ENCODE measurements at regions not wholly inside any gene's neighbourhood (a gene's known extent, or its start where the extent isn't known, plus 50 kb on each side); places are given as distances from the start of the nearest gene placed in this dataset.
"Not testable (repeated sequence)": the region's sequence is repeated elsewhere in the genome, so short reads cannot be mapped to it uniquely, and the experiment has no call there.

DNA sequence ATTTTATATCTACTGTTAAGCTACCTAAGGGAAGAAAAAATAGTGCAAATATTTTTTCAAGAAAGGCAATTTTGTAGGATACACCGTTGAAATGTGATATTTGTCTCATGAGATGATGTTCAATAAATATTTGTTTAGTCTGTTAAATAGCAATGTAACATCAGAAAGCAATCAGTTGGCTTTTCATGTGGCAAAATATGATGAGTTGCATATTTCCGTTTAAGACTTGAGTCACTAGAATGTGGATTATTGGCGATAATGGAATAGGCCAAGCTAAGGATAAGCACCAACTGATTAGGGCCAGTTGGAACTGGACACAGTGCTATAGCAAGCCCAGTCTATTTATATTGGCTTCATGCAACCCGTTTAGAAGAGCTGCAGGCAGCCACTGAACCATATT, 250.4 kb upstream of the SLC16A7 start:
- DNase-seq = no peak
- H3K4me1 Mint-ChIP-seq (ENCODE audit: low read depth) = no peaks in the 10 kb centered on the region
- no peaks in the 10 kb centered on the region for H3K27me3 Mint-ChIP-seq
- H3K36me3 Mint-ChIP-seq (ENCODE audit: low read depth) = no peaks in the 10 kb centered on the region
- no peak overlapping the region for H3K27ac Mint-ChIP-seq
- H3K4me3 Mint-ChIP-seq = no peak overlapping the region
- no peaks in the 10 kb centered on the region for H3K9me3 Mint-ChIP-seq

DNA sequence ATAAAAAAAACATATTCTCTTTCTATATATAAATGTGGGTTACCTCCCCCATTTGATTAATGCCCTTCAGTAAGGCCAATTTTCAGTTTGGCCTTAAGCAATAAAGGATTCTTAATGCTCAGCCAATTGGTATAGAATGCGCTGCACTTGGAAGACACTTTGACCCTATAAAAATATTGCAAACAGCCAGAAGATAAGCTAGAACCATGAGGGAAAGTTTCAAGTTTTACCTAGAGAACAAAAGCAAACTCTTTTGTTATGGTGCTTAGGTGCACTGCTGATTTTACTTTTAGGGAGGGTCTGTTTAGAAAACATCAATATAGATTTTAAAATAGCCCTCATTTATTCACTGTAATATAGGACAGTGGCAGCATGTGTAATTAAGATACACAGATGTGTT, 251.6 kb upstream of the SLC16A7 start:
- Mint-ChIP-seq H3K9me3 (peaks cover 6% of the 10 kb centered on the region), H3K36me3 (ENCODE audit: low read depth) (no peaks in the 10 kb centered on the region), H3K4me1 (ENCODE audit: low read depth) (no peaks in the 10 kb centered on the region), H3K4me3 (no peak overlapping the region), H3K27ac (no peak overlapping the region), H3K27me3 (no peaks in the 10 kb centered on the region)
- no peak for DNase-seq

DNA sequence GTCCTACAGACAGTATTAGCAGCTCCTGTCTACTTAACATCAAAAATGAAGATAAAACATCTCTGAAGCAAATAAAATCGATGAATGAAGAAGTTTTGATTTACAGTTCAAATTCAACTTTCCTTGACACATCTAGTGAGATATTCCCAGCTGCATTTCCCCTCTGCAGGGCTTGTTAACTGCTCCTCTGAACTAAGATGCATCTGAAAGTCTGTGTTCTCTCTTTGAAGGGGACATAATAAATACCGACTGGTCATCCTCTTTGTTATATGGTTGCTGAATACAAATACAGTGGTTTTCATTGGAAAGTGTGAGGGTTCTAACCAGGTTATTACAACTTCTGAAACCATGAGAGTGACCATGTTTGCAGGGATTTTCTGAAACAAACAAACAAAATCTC, 266.4 kb upstream of the SLC16A7 start:
- Mint-ChIP-seq H3K27ac (no peak overlapping the region), H3K9me3 (no peaks in the 10 kb centered on the region), H3K36me3 (ENCODE audit: low read depth) (no peaks in the 10 kb centered on the region), H3K4me1 (ENCODE audit: low read depth) (no peaks in the 10 kb centered on the region), H3K4me3 (no peak overlapping the region), H3K27me3 (peaks cover 17% of the 10 kb centered on the region)
- DNase-seq = no peak

DNA sequence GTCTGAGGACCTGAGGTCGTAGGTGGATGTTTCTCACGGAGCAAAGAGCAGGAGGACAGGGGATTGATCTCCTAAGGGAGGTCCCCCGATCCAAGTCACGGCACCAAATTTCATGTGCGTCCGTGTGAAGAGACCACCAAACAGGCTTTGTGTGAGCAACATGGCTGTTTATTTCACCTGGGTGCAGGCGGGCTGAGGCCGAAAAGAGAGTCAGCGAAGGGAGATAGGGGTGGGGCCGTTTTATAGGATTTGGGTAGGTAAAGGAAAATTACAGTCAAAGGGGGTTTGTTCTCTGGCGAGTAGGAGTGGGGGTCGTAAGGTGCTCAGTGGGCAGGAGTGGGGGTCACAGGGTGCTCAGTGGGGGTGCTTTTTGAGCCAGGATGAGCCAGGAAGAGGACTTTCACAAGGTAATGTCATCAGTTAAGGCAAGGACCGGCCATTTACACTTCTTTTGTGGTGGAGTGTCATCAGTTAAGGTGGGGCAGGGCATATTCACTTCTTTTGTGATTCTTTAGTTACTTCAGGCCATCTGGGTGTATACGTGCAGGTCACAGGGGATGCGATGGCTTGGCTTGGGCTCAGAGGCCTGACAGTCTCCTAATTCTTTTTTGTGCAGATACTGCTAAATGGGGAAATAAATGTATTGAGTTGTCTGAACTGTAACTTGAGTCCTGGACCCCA, 267.3 kb upstream of the SLC16A7 start:
- not testable (repeated sequence) for H3K4me3 Mint-ChIP-seq, H3K9me3 Mint-ChIP-seq
- H3K27me3 Mint-ChIP-seq = peaks cover 17% of the 10 kb centered on the region

DNA sequence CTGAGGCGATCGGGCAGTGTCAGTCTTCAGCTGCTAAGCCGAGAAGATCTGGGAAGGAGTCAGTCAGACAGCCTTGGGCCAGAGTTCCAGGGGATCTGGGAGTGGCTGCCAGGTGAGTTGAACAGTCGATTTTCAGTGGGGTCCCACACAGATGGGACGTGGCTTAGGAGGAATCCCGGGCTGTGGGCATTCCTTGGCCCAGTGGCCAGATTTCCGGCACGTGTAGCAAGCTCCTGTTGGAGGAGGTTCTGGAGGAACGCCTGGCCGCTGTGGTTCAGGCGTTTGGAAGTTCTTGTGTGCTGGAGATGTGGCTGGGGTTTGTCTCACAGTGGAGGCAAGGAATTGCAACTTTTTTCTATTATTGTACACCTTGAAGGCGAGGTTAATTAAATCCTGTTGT, 269.4 kb upstream of the SLC16A7 start:
- H3K36me3 Mint-ChIP-seq (ENCODE audit: low read depth); DNase-seq; H3K9me3 Mint-ChIP-seq; H3K27ac Mint-ChIP-seq; H3K4me3 Mint-ChIP-seq; H3K4me1 Mint-ChIP-seq (ENCODE audit: low read depth): not testable (repeated sequence)
- peaks cover 17% of the 10 kb centered on the region for H3K27me3 Mint-ChIP-seq

More for the DNA sequence above, 267.3 kb upstream of the SLC16A7 start:
- DNase-seq; H3K36me3 Mint-ChIP-seq (ENCODE audit: low read depth); H3K27ac Mint-ChIP-seq; H3K4me1 Mint-ChIP-seq (ENCODE audit: low read depth): not testable (repeated sequence)

DNA sequence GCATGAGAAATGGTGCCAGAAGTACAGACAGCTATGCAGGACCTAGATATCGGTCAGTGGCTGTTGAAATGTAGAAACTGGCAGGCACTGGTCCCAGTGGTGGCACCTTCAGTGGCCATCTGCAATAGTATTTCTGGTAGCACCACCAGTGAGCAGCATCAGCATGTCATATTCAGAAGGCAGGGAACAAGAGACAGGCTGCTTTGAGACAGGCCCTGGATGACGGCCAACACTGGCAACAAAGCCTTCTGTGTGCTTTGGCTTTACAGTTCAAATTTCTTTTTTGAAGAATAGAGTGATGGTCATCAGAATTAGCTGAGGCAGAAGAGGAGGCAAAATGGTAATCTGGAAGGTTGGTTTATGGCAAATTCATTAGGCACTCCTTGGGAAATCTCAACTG, 273.4 kb upstream of the SLC16A7 start:
- no peak overlapping the region for H3K4me3 Mint-ChIP-seq
- no peak for DNase-seq
- H3K9me3 Mint-ChIP-seq = no peaks in the 10 kb centered on the region
- H3K36me3 Mint-ChIP-seq (ENCODE audit: low read depth) = no peaks in the 10 kb centered on the region
- H3K4me1 Mint-ChIP-seq (ENCODE audit: low read depth) = no peaks in the 10 kb centered on the region
- H3K27me3 Mint-ChIP-seq = peaks cover 12% of the 10 kb centered on the region
- no peak overlapping the region for H3K27ac Mint-ChIP-seq

DNA sequence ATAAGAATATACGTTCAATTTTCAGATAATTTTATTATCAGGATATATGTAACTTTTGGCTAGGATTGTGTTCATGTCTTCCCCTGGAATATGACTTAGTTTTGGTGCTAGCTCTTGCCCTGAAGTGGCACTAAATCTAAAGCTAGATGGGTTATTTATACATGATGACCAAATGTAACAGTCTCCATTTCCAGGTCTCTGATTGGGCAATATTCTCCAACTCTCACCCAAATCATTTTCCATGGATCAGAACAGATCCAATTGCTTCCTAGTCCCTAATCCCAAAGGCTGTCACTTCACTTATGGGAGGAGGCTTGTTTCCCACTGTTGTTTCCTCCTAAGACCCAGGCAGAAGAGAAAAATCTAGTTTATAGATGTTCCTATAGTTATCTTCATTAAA, 274.6 kb upstream of the SLC16A7 start:
- H3K36me3 Mint-ChIP-seq (ENCODE audit: low read depth) = no peaks in the 10 kb centered on the region
- no peaks in the 10 kb centered on the region for H3K9me3 Mint-ChIP-seq
- no peaks in the 10 kb centered on the region for H3K4me1 Mint-ChIP-seq (ENCODE audit: low read depth)
- H3K27ac Mint-ChIP-seq = no peak overlapping the region
- DNase-seq = no peak
- no peak overlapping the region for H3K4me3 Mint-ChIP-seq
- H3K27me3 Mint-ChIP-seq = peaks cover 4% of the 10 kb centered on the region

DNA sequence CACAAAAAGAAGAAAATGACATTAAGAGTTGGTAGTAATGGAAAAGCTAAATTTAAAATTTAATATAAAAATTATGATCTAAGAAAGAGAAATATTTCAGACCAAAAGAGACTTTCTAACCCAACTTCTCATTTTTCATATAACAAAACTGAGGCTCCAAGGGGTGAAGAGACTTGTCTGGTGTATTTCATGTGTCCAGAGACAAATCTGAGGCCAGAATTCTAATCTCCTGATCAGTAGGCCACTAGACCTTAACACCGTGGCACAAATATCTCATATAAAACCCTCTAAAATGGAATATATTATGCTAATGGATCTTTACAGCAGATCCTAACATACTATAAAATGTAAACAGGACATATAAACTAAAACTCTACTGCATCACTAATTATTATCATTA, 275.7 kb upstream of the SLC16A7 start:
- H3K4me3 Mint-ChIP-seq = no peak overlapping the region
- no peaks in the 10 kb centered on the region for H3K9me3 Mint-ChIP-seq
- no peak for DNase-seq
- no peak overlapping the region for H3K27ac Mint-ChIP-seq
- H3K4me1 Mint-ChIP-seq (ENCODE audit: low read depth) = no peaks in the 10 kb centered on the region
- no peaks in the 10 kb centered on the region for H3K36me3 Mint-ChIP-seq (ENCODE audit: low read depth)
- peaks cover 2% of the 10 kb centered on the region for H3K27me3 Mint-ChIP-seq

DNA sequence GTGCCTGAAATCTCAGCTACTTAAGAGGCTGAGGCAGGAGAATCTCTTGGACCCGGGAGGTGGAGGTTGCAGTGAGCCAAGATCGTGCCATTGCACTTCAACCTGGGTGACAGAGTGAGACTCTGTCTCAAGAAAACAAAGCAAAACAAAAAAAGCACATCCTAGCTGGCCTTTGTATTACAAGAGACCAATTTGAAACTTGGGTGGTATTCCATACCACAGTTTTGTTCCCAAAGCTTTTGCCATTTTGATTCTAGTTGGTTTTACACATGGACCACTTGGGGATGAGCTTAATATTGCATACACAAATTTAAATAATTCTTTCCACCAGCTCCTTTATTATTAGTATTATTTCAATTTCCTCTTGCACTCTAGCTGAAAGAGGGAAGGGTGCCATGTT, 276.9 kb upstream of the SLC16A7 start:
- Mint-ChIP-seq H3K4me3 (no peak overlapping the region), H3K9me3 (no peaks in the 10 kb centered on the region), H3K4me1 (ENCODE audit: low read depth) (no peaks in the 10 kb centered on the region), H3K27ac (no peak overlapping the region), H3K36me3 (ENCODE audit: low read depth) (no peaks in the 10 kb centered on the region), H3K27me3 (peaks cover 2% of the 10 kb centered on the region)
- no peak for DNase-seq

DNA sequence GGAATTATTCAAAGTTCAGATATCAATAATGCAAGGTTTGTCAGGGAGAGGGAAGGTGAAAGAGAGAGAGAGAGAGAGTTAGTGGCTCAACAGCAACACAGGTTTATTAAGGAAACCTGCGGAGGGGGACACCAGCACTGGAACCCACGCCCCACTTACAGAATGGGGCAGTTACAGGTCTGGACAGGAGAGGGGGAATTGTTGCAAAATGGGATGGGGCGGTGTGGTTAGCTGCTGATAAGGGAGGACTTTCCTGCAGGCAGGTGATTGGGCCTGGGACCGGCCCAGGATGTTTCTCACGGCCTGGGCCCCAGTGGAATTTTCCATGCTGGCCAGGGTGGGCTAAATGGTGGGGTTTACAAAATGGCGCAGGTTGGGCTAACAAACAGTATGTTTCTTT, 278.2 kb upstream of the SLC16A7 start:
- H3K4me3 Mint-ChIP-seq = no peak overlapping the region
- H3K4me1 Mint-ChIP-seq (ENCODE audit: low read depth) = no peaks in the 10 kb centered on the region
- H3K27ac Mint-ChIP-seq = no peak overlapping the region
- DNase-seq = no peak
- H3K9me3 Mint-ChIP-seq = no peaks in the 10 kb centered on the region
- no peaks in the 10 kb centered on the region for H3K36me3 Mint-ChIP-seq (ENCODE audit: low read depth)
- peaks cover 2% of the 10 kb centered on the region for H3K27me3 Mint-ChIP-seq

DNA sequence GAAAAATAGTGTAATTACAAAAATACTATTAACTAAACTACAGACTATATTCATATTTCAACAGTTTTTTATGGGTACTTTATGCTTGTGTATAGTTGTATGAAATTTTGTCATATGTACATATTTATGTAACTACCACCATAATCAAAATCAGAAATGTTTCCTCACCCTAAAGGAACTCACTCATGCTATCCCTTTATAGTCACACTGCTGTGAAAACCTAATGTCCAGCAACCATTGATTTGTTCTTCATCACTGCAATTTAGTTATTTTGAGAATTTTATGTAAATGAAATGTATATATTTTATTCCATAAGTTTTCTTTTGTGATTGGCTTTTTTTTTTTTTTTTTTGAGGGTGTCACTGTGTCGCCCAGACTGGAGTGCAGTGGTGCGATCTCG, 278.9 kb upstream of the SLC16A7 start:
- Mint-ChIP-seq H3K4me1 (ENCODE audit: low read depth) (no peaks in the 10 kb centered on the region), H3K36me3 (ENCODE audit: low read depth) (no peaks in the 10 kb centered on the region), H3K27me3 (peaks cover 2% of the 10 kb centered on the region), H3K4me3 (no peak overlapping the region), H3K27ac (no peak overlapping the region), H3K9me3 (peaks cover 2% of the 10 kb centered on the region)
- no peak for DNase-seq

DNA sequence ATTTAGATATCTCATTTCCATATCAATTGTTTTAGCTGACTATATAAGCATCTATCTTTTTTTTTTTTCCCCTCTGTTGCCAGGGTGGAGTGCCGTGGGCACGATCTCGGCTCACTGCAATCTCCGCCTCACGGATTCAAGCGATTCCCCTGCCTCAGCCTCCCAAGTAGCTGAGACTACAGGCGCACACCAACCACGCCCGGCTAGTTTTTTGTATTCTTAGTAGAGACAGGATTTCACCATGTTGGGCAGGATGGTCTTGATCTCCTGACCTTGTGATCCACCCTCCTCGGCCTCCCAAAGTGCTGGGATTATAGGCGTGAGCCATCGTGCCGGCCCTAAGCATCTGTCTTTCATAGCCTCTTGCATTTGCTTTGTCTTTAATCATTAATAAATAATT, 279.5 kb upstream of the SLC16A7 start:
- H3K9me3 Mint-ChIP-seq; H3K27me3 Mint-ChIP-seq; H3K4me1 Mint-ChIP-seq (ENCODE audit: low read depth); H3K27ac Mint-ChIP-seq; H3K36me3 Mint-ChIP-seq (ENCODE audit: low read depth); DNase-seq; H3K4me3 Mint-ChIP-seq: not testable (repeated sequence)

DNA sequence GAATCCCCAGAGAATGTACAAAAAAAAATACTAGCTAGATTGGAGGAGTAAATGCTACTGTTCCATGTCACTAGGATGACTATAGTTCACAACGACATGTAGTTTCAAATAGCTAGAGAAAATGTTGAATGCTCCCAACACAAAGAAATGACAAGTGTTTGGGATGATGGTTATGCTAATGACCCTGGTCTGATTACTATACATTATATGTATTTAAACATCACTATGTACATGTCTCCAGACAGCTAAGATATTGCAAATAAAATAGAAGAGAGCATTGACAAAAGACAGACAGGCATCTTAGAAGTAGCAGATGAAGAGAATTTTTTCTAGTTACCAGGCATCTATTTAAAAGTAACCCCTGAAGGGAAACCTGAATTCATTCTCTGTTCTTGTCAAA, 281.6 kb upstream of the SLC16A7 start:
- Mint-ChIP-seq H3K27me3 (peaks cover 2% of the 10 kb centered on the region), H3K27ac (no peak overlapping the region), H3K4me1 (ENCODE audit: low read depth) (no peaks in the 10 kb centered on the region), H3K36me3 (ENCODE audit: low read depth) (no peaks in the 10 kb centered on the region), H3K4me3 (no peak overlapping the region), H3K9me3 (peaks cover 8% of the 10 kb centered on the region)
- no peak for DNase-seq

DNA sequence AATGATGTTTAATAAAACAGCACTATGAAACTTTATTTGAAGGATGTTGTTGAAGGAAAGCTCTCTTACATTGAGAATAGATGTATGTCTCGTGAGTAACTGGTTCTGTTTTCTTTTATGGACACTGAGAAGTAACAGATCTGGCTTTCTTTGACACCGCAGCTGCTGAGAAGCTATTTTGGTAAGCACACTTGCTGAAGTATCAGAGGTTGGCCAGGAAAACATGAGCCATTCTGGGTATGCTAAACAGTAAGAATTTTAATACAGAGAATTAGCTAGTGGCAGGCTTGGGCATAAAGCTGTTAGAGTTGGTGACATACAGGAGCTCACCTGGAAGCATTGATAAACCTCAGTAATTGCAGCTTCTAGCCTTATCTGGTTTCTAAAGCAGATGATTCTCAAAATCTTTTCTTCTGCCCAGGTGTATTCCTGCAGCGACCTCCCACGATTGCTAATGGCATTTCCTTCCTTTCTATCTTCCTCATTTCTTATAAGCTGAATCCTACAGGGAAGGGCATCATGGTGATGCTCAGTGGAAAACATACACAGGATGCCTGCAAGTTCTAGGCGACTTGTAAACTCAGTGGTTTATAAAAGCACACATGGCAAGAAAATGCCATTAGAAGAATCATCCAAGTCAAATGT, 291.6 kb upstream of the SLC16A7 start:
- no peaks in the 10 kb centered on the region for H3K4me1 Mint-ChIP-seq (ENCODE audit: low read depth)
- no peak for DNase-seq
- no peaks in the 10 kb centered on the region for H3K9me3 Mint-ChIP-seq
- H3K4me3 Mint-ChIP-seq = no peak overlapping the region
- no peaks in the 10 kb centered on the region for H3K27me3 Mint-ChIP-seq
- no peak overlapping the region for H3K27ac Mint-ChIP-seq
- H3K36me3 Mint-ChIP-seq (ENCODE audit: low read depth) = no peaks in the 10 kb centered on the region

DNA sequence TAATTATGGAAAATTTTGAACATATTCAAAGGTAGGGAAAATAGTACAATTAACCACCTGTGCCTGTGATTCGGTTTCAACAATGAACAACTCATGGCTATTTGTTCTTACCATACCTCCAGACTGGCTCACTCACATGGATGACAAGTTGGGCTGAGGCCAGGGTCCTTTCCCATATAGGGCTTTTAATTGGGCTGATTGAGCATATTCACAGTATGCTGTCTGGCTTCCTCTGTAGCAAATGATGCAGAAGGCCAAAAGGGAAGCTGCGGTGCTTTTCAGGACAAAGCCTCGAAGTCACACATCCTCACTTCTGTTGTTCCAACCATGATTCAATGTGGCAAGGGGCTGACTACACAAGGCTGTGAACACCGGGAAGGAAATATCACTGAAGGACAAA, 297.5 kb upstream of the SLC16A7 start:
- no peaks in the 10 kb centered on the region for H3K27me3 Mint-ChIP-seq
- no peak overlapping the region for H3K4me3 Mint-ChIP-seq
- H3K27ac Mint-ChIP-seq = no peak overlapping the region
- no peaks in the 10 kb centered on the region for H3K36me3 Mint-ChIP-seq (ENCODE audit: low read depth)
- no peaks in the 10 kb centered on the region for H3K4me1 Mint-ChIP-seq (ENCODE audit: low read depth)
- no peaks in the 10 kb centered on the region for H3K9me3 Mint-ChIP-seq
- no peak for DNase-seq

DNA sequence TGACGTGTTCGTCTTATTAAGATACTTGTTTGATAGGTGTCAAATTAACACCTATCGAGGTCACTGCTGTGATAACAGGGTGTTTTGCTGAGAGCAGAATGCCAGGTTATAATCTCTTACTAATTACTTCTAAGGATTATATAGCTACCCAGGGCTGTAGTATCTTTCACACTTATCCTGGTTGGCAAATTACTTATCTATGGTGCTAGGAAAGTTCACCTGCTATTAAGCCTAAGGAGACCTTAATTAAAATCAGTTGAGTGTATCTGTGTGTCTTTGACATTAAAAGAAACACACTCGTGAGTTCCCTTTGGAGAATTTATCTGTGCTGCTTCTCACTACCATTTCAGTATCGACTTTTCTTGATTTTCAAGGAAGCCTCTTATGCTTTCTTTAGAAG, 301.6 kb upstream of the SLC16A7 start:
- H3K4me3 Mint-ChIP-seq = no peak overlapping the region
- H3K27me3 Mint-ChIP-seq = no peaks in the 10 kb centered on the region
- H3K27ac Mint-ChIP-seq = no peak overlapping the region
- no peaks in the 10 kb centered on the region for H3K9me3 Mint-ChIP-seq
- no peak for DNase-seq
- no peaks in the 10 kb centered on the region for H3K36me3 Mint-ChIP-seq (ENCODE audit: low read depth)
- no peaks in the 10 kb centered on the region for H3K4me1 Mint-ChIP-seq (ENCODE audit: low read depth)

Measured in activated T-cell treated with anti-CD3 and anti-CD28 coated beads, Interleukin-2, amount 50 U/mL, for 24 hours (primary cell).